ENCODE measurements at regions not wholly inside any gene's neighbourhood (a gene's known extent, or its start where the extent isn't known, plus 50 kb on each side); places are given as distances from the start of the nearest gene placed in this dataset.

- H3K9ac ChIP-seq (ENCODE audit: insufficient read depth, low read length, poor library complexity, severe bottlenecking): no peak overlapping the region
- H3K9me3 ChIP-seq (replicated peaks in 1 of 2; ENCODE audit: control insufficient read depth in 1 of 2, insufficient read depth in 1 of 2, low read length in 2 of 2): no peaks in the 10 kb centered on the region
- H3K27ac ChIP-seq (ENCODE audit: low read depth in 1 of 2, low read length in 2 of 2): no peak overlapping the region
- intact Hi-C loops (cut with micrococcal nuclease): no loop called here
- no peak overlapping the region for H3K4me3 ChIP-seq (replicated peaks in 1 of 3; ENCODE audit: low read depth in 2 of 3, low read length in 3 of 3)
- Mint-ChIP-seq H3K9me3 (peaks cover 0 to 3% (median 0%) of the 10 kb centered on the region in 7 donors), H3K4me1 (no peaks in the 10 kb centered on the region), H3K27ac (no peak overlapping the region), H3K36me3 (no peaks in the 10 kb centered on the region), H3K27me3 (ENCODE audit: low read depth in 3 of 3) (peaks cover 0 to 5% (median 0%) of the 10 kb centered on the region in 3 donors), H3K4me3 (no peak overlapping the region)
- no peaks in the 10 kb centered on the region for H4K20me1 ChIP-seq (ENCODE audit: insufficient read depth, low read length)
- H3K36me3 ChIP-seq (replicated peaks in 1 of 2; ENCODE audit: control insufficient read depth in 1 of 2, insufficient read depth in 2 of 2, low read length in 2 of 2): no peaks in the 10 kb centered on the region
- no peak overlapping the region for H2AFZ ChIP-seq (ENCODE audit: insufficient read depth, low read depth, low read length, poor library complexity, severe bottlenecking)
- H3K27me3 ChIP-seq (ENCODE audit: control insufficient read depth in 2 of 2, insufficient read depth in 2 of 2, low read length in 2 of 2): no peaks in the 10 kb centered on the region
- TF ChIP-seq CTCF (IDR thresholded peaks at IDR 0.05): no peak
- 100% methylated on average over 4 of the region's 7 CpGs for WGBS (ENCODE audit: insufficient coverage)
- H3K79me2 ChIP-seq (ENCODE audit: insufficient read depth, low read length): no peaks in the 10 kb centered on the region
- DNase-seq: no peak
- no peak overlapping the region for H3K4me2 ChIP-seq (replicated peaks; ENCODE audit: extremely low read depth, low read length, poor library complexity, severe bottlenecking)
- no peaks in the 10 kb centered on the region for H3K4me1 ChIP-seq (ENCODE audit: control insufficient read depth in 1 of 2, insufficient read depth in 2 of 2, low read length in 2 of 2)
These were observed 372.5 kb downstream of the RNF144A start for GRCh38 chr2:7289697-7290096.

- H3K9me3 ChIP-seq (replicated peaks in 1 of 2; ENCODE audit: control insufficient read depth in 1 of 2, insufficient read depth in 1 of 2, low read length in 2 of 2): no peaks in the 10 kb centered on the region
- H3K27me3 Mint-ChIP-seq (ENCODE audit: low read depth in 3 of 3): peaks cover 0 to 5% (median 0%) of the 10 kb centered on the region in 3 donors
- H3K79me2 ChIP-seq (ENCODE audit: insufficient read depth, low read length): no peaks in the 10 kb centered on the region
- no peaks in the 10 kb centered on the region for H4K20me1 ChIP-seq (ENCODE audit: insufficient read depth, low read length)
- 64% methylated on average over 3 of the region's 7 CpGs for WGBS (ENCODE audit: insufficient coverage)
- intact Hi-C loops (cut with micrococcal nuclease): no loop called here
- peaks cover 0 to 5% (median 0%) of the 10 kb centered on the region in 7 donors for H3K9me3 Mint-ChIP-seq
- H3K27me3 ChIP-seq (ENCODE audit: control insufficient read depth in 2 of 2, insufficient read depth in 2 of 2, low read length in 2 of 2): no peaks in the 10 kb centered on the region
- no peak overlapping the region for H3K9ac ChIP-seq (ENCODE audit: insufficient read depth, low read length, poor library complexity, severe bottlenecking)
- H3K27ac ChIP-seq (ENCODE audit: low read depth in 1 of 2, low read length in 2 of 2): no peak overlapping the region
- no peak for TF ChIP-seq CTCF (IDR thresholded peaks at IDR 0.05)
- no peaks in the 10 kb centered on the region for H3K36me3 Mint-ChIP-seq
- DNase-seq: no peak
- H3K4me3 Mint-ChIP-seq: no peak overlapping the region
- H3K27ac Mint-ChIP-seq: no peak overlapping the region
- no peak overlapping the region for H3K4me2 ChIP-seq (replicated peaks; ENCODE audit: extremely low read depth, low read length, poor library complexity, severe bottlenecking)
- H3K4me1 Mint-ChIP-seq: no peaks in the 10 kb centered on the region
- H3K36me3 ChIP-seq (replicated peaks in 1 of 2; ENCODE audit: control insufficient read depth in 1 of 2, insufficient read depth in 2 of 2, low read length in 2 of 2): no peaks in the 10 kb centered on the region
- H3K4me1 ChIP-seq (ENCODE audit: control insufficient read depth in 1 of 2, insufficient read depth in 2 of 2, low read length in 2 of 2): no peaks in the 10 kb centered on the region
- H2AFZ ChIP-seq (ENCODE audit: insufficient read depth, low read depth, low read length, poor library complexity, severe bottlenecking): no peak overlapping the region
- no peak overlapping the region for H3K4me3 ChIP-seq (replicated peaks in 1 of 3; ENCODE audit: low read depth in 2 of 3, low read length in 3 of 3)
These were observed 375.0 kb downstream of the RNF144A start for GRCh38 chr2:7292154-7292691.

Data from CD14-positive monocyte (primary cell).